HepG2 (cell line): ENCODE measurements at regions not wholly inside any gene's neighbourhood (a gene's known extent, or its start where the extent isn't known, plus 50 kb on each side); places are given as distances from the start of the nearest gene placed in this dataset.
A peak's percentile ranks its signal among the peaks of the same experiment; 100 is the strongest.

Experiments
- CHCHD3 ChIP-seq: sonication (generic); formaldehyde crosslinking; IDR thresholded peaks from 2 replicates; pipeline ENCODE4 v1.8.0; 2022; ENCODE audit warnings: mild to moderate bottlenecking, missing genetic modification reagents, moderate library complexity
- GTF2F1 ChIP-seq: fragments of 150-350 bp; IDR thresholded peaks from 2 replicates; pipeline ENCODE4 v1.6.1; 2014; ENCODE audit warnings: low read length
- HDAC6 ChIP-seq: fragments of 200-600 bp; sonication (generic); IDR thresholded peaks from 2 replicates; pipeline ENCODE4 v1.7.0; 2017; ENCODE audit warnings: mild to moderate bottlenecking, antibody characterized with exemption, low read length, low read depth
- MIXL1 ChIP-seq: IDR thresholded peaks from 2 replicates; pipeline ENCODE4 v1.6.1; 2016
- MXD4 ChIP-seq: IDR thresholded peaks from 2 replicates; pipeline ENCODE4 v1.6.1; 2016; ENCODE audit warnings: mild to moderate bottlenecking, missing biosample characterization, missing genetic modification reagents
- NBN ChIP-seq: fragments of 450-650 bp; conservative IDR thresholded peaks from 2 replicates; pipeline ENCODE4 v1.6.1; 2017
- NCOA2 ChIP-seq: sonication (generic); formaldehyde crosslinking; IDR thresholded peaks from 2 replicates; pipeline ENCODE4 v1.8.0; 2022; ENCODE audit warnings: inconsistent platforms
- NCOR1 ChIP-seq: fragments of 200-600 bp; sonication (generic); IDR thresholded peaks from 2 replicates; pipeline ENCODE4 v1.7.0; 2017; ENCODE audit warnings: antibody characterized with exemption, low read length, borderline replicate concordance
- SAFB2 ChIP-seq: sonication (generic); formaldehyde crosslinking; IDR thresholded peaks from 2 replicates; pipeline ENCODE4 v1.5.1; 2020; ENCODE audit warnings: missing genetic modification reagents, low read depth, mild to moderate bottlenecking, borderline replicate concordance
- SOX6 ChIP-seq, 2 experiments: fragments of 450-650 bp in 1 of 2; sonication (generic) in 1 of 2; formaldehyde crosslinking in 1 of 2; IDR thresholded peaks; 2 replicates each; pipeline versions ENCODE4 v1.4.0 to v1.6.1; 2017 to 2020; ENCODE audit warnings: antibody characterized with exemption in 1 of 2, mild to moderate bottlenecking in 1 of 2, missing genetic modification reagents in 1 of 2
- SRSF1 ChIP-seq: fragments of 200-400 bp; formaldehyde crosslinking; optimal IDR thresholded peaks from 2 replicates; pipeline ENCODE3; 2017; ENCODE audit warnings: mild to moderate bottlenecking, low read depth, low read length, moderate library complexity
- ZNF10 ChIP-seq: sonication (generic); formaldehyde crosslinking; IDR thresholded peaks from 2 replicates; pipeline ENCODE4 v1.4.0; 2020; ENCODE audit warnings: mild to moderate bottlenecking, low read depth, missing genetic modification reagents, borderline replicate concordance
- ZNF34 ChIP-seq: sonication (generic); formaldehyde crosslinking; IDR thresholded peaks from 2 replicates; pipeline ENCODE4 v1.4.0; 2020; ENCODE audit warnings: mild to moderate bottlenecking, missing genetic modification reagents, borderline replicate concordance
- ZNF501 ChIP-seq: sonication (generic); formaldehyde crosslinking; IDR thresholded peaks from 2 replicates; pipeline ENCODE4 v1.5.1; 2020; ENCODE audit warnings: mild to moderate bottlenecking, moderate library complexity, missing genetic modification reagents
- ZNF550 ChIP-seq: sonication (generic); formaldehyde crosslinking; IDR thresholded peaks from 2 replicates; pipeline ENCODE4 v1.4.0; 2020; ENCODE audit warnings: mild to moderate bottlenecking, missing genetic modification reagents, borderline replicate concordance
- ZNF747 ChIP-seq: sonication (generic); formaldehyde crosslinking; IDR thresholded peaks from 2 replicates; pipeline ENCODE4 v1.8.1; 2023; ENCODE audit warnings: missing genetic modification reagents, mild to moderate bottlenecking, borderline replicate concordance
- ZSCAN21 ChIP-seq: sonication (generic); formaldehyde crosslinking; IDR thresholded peaks from 2 replicates; pipeline ENCODE4 v1.8.0; 2022; ENCODE audit warnings: mild to moderate bottlenecking, missing genetic modification reagents, moderate library complexity, borderline replicate concordance
- TF ChIP-seq, protein P1 (sequence below): IDR thresholded peaks from 2 replicates; pipeline ENCODE4 v1.6.1; 2016; ENCODE audit warnings: low read depth, missing genetic modification reagents, missing compliant biosample characterization
- TF ChIP-seq, protein P2 (sequence below): sonication (generic); formaldehyde crosslinking; IDR thresholded peaks from 2 replicates; pipeline ENCODE4 v1.4.0; 2020; ENCODE audit warnings: missing genetic modification reagents, borderline replicate concordance
- TF ChIP-seq, protein P3 (sequence below): IDR thresholded peaks from 2 replicates; pipeline ENCODE4 v1.6.1; 2016

DNA sequence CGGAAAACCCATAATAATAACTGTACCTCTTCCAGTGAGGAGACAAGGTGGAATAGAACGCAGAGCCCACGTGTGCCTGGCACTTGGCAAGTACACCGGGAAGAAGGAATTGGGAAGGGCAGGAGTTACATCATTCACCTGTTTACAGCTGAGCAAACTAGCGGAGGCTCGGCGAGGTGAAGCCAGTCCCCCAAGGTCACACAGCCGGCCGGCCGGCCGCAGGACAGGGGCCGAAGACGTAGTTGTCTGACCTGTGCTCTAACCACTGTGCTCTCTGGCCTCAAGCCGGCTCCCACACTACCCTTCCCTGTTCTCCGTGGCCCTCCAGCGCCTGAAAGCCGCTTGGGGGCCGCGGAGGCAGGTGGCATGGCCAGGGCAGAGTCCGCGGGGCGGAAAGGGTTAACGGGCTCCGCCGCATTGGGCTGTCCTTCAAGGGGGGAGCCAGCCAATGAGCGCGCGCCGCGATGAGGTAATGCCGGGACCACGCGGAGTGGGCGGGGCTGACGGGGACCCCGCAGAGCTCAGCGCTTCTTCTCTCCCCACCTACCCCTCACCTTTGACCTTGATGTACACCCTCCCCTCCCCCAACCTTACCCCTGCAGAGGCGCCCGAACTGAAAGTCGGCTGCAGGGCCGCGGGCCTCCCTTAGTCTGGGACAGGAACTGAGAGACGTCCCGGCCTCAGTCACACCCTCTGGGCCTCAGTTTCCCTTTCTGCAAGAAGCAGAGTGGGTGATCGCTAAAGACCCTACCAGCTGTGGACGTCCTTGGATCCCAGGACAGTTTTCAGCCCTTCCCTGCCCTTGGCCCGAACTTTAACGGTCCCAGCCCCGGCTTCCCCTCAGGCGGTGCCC lies 125.1 kb downstream of the C9orf50 start (continued):
- TF ChIP-seq, protein P1, sequence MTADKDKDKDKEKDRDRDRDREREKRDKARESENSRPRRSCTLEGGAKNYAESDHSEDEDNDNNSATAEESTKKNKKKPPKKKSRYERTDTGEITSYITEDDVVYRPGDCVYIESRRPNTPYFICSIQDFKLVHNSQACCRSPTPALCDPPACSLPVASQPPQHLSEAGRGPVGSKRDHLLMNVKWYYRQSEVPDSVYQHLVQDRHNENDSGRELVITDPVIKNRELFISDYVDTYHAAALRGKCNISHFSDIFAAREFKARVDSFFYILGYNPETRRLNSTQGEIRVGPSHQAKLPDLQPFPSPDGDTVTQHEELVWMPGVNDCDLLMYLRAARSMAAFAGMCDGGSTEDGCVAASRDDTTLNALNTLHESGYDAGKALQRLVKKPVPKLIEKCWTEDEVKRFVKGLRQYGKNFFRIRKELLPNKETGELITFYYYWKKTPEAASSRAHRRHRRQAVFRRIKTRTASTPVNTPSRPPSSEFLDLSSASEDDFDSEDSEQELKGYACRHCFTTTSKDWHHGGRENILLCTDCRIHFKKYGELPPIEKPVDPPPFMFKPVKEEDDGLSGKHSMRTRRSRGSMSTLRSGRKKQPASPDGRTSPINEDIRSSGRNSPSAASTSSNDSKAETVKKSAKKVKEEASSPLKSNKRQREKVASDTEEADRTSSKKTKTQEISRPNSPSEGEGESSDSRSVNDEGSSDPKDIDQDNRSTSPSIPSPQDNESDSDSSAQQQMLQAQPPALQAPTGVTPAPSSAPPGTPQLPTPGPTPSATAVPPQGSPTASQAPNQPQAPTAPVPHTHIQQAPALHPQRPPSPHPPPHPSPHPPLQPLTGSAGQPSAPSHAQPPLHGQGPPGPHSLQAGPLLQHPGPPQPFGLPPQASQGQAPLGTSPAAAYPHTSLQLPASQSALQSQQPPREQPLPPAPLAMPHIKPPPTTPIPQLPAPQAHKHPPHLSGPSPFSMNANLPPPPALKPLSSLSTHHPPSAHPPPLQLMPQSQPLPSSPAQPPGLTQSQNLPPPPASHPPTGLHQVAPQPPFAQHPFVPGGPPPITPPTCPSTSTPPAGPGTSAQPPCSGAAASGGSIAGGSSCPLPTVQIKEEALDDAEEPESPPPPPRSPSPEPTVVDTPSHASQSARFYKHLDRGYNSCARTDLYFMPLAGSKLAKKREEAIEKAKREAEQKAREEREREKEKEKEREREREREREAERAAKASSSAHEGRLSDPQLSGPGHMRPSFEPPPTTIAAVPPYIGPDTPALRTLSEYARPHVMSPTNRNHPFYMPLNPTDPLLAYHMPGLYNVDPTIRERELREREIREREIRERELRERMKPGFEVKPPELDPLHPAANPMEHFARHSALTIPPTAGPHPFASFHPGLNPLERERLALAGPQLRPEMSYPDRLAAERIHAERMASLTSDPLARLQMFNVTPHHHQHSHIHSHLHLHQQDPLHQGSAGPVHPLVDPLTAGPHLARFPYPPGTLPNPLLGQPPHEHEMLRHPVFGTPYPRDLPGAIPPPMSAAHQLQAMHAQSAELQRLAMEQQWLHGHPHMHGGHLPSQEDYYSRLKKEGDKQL (CRISPR knock-in tag) = peak; percentile 36; the same call in 1 of the 2 replicates
- TF ChIP-seq ZNF34 (CRISPR knock-in tag) (no peak), ZNF550 (CRISPR knock-in tag) (no peak), GTF2F1 (no peak), MIXL1 (CRISPR knock-in tag) (0 out of 2 replicates have a peak, but pooled peaks have one; percentile 27), MXD4 (CRISPR knock-in tag) (0 out of 2 replicates have a peak, but pooled peaks have one; percentile 28), NBN (no peak), ZSCAN21 (CRISPR knock-in tag) (no peak), NCOA2 (CRISPR knock-in tag) (peak; percentile 56; the same call in 1 of the 2 replicates), HDAC6 (no peak), ZNF747 (CRISPR knock-in tag) (no peak), SRSF1 (no peak), CHCHD3 (CRISPR knock-in tag) (no peak), NCOR1 (0 out of 2 replicates have a peak, but pooled peaks have one; percentile 44), SAFB2 (CRISPR knock-in tag) (peak; percentile 27; the same call in 1 of the 2 replicates), SOX6 (IDR thresholded peaks at IDR 0.05) (no peak), SOX6 (CRISPR knock-in tag; IDR thresholded peaks at IDR 0.05) (peak; percentile 65; the same call in 1 of the 2 replicates), ZNF10 (CRISPR knock-in tag) (no peak), ZNF501 (peak; percentile 76)
- TF ChIP-seq, protein P2, sequence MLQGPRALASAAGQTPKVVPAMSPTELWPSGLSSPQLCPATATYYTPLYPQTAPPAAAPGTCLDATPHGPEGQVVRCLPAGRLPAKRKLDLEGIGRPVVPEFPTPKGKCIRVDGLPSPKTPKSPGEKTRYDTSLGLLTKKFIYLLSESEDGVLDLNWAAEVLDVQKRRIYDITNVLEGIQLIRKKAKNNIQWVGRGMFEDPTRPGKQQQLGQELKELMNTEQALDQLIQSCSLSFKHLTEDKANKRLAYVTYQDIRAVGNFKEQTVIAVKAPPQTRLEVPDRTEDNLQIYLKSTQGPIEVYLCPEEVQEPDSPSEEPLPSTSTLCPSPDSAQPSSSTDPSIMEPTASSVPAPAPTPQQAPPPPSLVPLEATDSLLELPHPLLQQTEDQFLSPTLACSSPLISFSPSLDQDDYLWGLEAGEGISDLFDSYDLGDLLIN = 0 out of 2 replicates have a peak, but pooled peaks have one; percentile 58
- TF ChIP-seq, protein P3, sequence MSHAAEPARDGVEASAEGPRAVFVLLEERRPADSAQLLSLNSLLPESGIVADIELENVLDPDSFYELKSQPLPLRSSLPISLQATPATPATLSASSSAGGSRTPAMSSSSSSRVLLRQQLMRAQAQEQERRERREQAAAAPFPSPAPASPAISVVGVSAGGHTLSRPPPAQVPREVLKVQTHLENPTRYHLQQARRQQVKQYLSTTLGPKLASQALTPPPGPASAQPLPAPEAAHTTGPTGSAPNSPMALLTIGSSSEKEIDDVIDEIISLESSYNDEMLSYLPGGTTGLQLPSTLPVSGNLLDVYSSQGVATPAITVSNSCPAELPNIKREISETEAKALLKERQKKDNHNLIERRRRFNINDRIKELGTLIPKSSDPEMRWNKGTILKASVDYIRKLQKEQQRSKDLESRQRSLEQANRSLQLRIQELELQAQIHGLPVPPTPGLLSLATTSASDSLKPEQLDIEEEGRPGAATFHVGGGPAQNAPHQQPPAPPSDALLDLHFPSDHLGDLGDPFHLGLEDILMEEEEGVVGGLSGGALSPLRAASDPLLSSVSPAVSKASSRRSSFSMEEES (CRISPR knock-in tag) = peak; percentile 56
